Astrocyte of the spinal cord (primary cell): ENCODE measurements at regions not wholly inside any gene's neighbourhood (a gene's known extent, or its start where the extent isn't known, plus 50 kb on each side); places are given as distances from the start of the nearest gene placed in this dataset.

Experiments used
- DNase-seq: peaks from one replicate; pipeline ENCODE4 v3.0.0; 2011; ENCODE audit warnings: low read depth, low spot score
- H3K4me3 ChIP-seq: 2 replicates; pipeline ENCODE4 v1.5.1; 2011; ENCODE audit warnings: low read depth, mild to moderate bottlenecking, low read length, moderate library complexity
- CTCF ChIP-seq: IDR thresholded peaks from 2 replicates; pipeline ENCODE4 v1.5.1; 2012; ENCODE audit warnings: low read depth, mild to moderate bottlenecking, low read length, inconsistent platforms
- in situ Hi-C: cut with HindIII; loops from 2 replicates; pipeline ENCODE4 v1.10.0; 2017; ENCODE audit warnings: low sequenced_read_pairs

- no peak overlapping the region for H3K4me3 ChIP-seq
- DNase-seq = no peak
- in situ Hi-C loops = no loop called here
- no peak for TF ChIP-seq CTCF
These were observed 52.3 kb upstream of the HNF1B start for GRCh38 chr17:37797206-37797605.

- DNase-seq = no peak
- TF ChIP-seq CTCF = no peak
- in situ Hi-C loops = no loop called here
- H3K4me3 ChIP-seq = no peak overlapping the region
These were observed 51.2 kb upstream of the HNF1B start for GRCh38 chr17:37796076-37796475.
